Mammary epithelial cell (primary cell): ENCODE measurements at regions not wholly inside any gene's neighbourhood (a gene's known extent, or its start where the extent isn't known, plus 50 kb on each side); places are given as distances from the start of the nearest gene placed in this dataset.

Experiments used
- EZH2 ChIP-seq: IDR thresholded peaks from 2 replicates; pipeline ENCODE4 v1.6.1; 2012; ENCODE audit warnings: low read length, inconsistent platforms, borderline replicate concordance
- TF ChIP-seq, protein P1 (sequence below), 2 donors: IDR thresholded peaks in 1 of 2; conservative IDR thresholded peaks in 1 of 2; 2 replicates each; pipeline ENCODE4 v1.5.1; 2011 to 2012; ENCODE audit warnings: inconsistent platforms in 2 of 2, low read length in 2 of 2, mild to moderate bottlenecking in 2 of 2, control low read depth in 1 of 2, low read depth in 1 of 2; ENCODE audit not compliant: insufficient read depth in 1 of 2; ENCODE audit errors: extremely low read depth in 1 of 2

DNA sequence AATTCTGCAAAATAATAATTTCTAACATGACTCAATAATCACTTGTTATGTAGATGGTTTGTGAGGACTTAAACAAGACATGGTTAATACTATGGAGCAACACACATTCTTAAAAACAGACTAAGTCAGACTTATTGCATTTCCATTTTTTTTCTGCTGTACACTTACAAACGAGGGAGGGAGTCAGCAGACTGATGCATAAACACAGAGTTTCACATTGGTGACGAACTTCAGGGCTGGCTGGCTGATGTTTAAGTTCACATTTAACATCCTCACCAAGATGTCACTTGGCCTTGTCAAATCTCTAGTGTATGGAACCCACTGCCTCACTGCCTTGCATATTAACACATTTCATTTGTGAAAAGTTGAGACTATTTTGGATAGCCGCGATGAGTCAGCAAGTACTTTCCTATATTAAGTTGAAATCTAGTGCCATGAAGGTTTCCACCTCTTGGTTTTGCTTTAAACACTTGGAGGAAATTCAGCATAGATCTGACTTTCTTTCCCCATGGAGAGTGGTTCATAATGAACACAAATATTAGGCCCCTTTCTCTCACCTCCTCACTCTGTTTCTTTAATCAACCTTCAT, 337.5 kb upstream of the RUNX1 start:
- TF ChIP-seq, protein P1, sequence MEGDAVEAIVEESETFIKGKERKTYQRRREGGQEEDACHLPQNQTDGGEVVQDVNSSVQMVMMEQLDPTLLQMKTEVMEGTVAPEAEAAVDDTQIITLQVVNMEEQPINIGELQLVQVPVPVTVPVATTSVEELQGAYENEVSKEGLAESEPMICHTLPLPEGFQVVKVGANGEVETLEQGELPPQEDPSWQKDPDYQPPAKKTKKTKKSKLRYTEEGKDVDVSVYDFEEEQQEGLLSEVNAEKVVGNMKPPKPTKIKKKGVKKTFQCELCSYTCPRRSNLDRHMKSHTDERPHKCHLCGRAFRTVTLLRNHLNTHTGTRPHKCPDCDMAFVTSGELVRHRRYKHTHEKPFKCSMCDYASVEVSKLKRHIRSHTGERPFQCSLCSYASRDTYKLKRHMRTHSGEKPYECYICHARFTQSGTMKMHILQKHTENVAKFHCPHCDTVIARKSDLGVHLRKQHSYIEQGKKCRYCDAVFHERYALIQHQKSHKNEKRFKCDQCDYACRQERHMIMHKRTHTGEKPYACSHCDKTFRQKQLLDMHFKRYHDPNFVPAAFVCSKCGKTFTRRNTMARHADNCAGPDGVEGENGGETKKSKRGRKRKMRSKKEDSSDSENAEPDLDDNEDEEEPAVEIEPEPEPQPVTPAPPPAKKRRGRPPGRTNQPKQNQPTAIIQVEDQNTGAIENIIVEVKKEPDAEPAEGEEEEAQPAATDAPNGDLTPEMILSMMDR (conservative IDR thresholded peaks at IDR 0.05 in 1 of 2, IDR thresholded peaks at IDR 0.05 in 1 of 2; ENCODE audit: extremely low read depth in 1 of 2, insufficient read depth in 1 of 2, low read depth in 1 of 2, low read length in 2 of 2) = no peak
- no peak for TF ChIP-seq EZH2
